ENCODE measurements at regions not wholly inside any gene's neighbourhood (a gene's known extent, or its start where the extent isn't known, plus 50 kb on each side); places are given as distances from the start of the nearest gene placed in this dataset.

DNA sequence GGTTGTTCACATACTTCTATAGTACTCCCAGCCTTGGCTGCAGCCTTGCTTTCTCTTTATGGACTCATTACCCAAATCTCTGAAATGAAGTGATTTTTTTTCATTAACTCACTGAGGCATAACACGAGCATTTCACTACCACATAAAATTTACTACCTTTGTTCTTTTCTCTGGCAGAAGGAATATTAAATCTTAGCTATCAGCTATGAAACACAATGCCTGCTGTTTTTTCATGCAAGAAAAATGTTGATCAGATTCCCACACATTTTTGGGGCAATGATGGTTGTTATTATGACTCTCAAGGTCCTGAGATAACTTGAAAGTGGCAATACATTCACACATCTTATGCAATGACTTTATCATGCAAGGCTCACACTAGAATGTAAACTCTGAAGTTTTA lies 225.3 kb upstream of the ATP2B1 start:
- no peak overlapping the region for H2AFZ ChIP-seq (ENCODE audit: low read depth, low read length)
- H3K9me3 ChIP-seq (ENCODE audit: insufficient read depth, low read depth, low read length) = no peaks in the 10 kb centered on the region
- no peaks in the 10 kb centered on the region for H4K20me1 ChIP-seq (ENCODE audit: insufficient read depth, low read length)
- no peaks in the 10 kb centered on the region for H3K4me1 ChIP-seq (ENCODE audit: insufficient read depth, low read length)
- H3K4me3 ChIP-seq (ENCODE audit: insufficient read depth, low read depth, low read length) = no peak overlapping the region
- no peaks in the 10 kb centered on the region for H3K36me3 Mint-ChIP-seq (ENCODE audit: low read depth, unreplicated experiment)
- H3K27me3 ChIP-seq (ENCODE audit: insufficient read depth, low read length) = no peaks in the 10 kb centered on the region
- TF ChIP-seq, protein P1, sequence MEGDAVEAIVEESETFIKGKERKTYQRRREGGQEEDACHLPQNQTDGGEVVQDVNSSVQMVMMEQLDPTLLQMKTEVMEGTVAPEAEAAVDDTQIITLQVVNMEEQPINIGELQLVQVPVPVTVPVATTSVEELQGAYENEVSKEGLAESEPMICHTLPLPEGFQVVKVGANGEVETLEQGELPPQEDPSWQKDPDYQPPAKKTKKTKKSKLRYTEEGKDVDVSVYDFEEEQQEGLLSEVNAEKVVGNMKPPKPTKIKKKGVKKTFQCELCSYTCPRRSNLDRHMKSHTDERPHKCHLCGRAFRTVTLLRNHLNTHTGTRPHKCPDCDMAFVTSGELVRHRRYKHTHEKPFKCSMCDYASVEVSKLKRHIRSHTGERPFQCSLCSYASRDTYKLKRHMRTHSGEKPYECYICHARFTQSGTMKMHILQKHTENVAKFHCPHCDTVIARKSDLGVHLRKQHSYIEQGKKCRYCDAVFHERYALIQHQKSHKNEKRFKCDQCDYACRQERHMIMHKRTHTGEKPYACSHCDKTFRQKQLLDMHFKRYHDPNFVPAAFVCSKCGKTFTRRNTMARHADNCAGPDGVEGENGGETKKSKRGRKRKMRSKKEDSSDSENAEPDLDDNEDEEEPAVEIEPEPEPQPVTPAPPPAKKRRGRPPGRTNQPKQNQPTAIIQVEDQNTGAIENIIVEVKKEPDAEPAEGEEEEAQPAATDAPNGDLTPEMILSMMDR (IDR thresholded peaks at IDR 0.05; ENCODE audit: insufficient read depth, low read depth, low read length) = no peak
- no peak for TF ChIP-seq EZH2 (IDR thresholded peaks at IDR 0.05; ENCODE audit: insufficient read depth, low read length)
- no peak overlapping the region for H3K4me3 Mint-ChIP-seq (ENCODE audit: unreplicated experiment)
- FAIRE-seq (peak; percentile 43), DNase-seq (ENCODE audit: low read depth) (peak; percentile 72)
- H3K27me3 Mint-ChIP-seq (ENCODE audit: low read depth, unreplicated experiment) = no peaks in the 10 kb centered on the region
- peaks cover 3% of the 10 kb centered on the region for H3K4me1 Mint-ChIP-seq (ENCODE audit: low read depth, unreplicated experiment)
- H3K36me3 ChIP-seq (ENCODE audit: insufficient read depth, low read length) = no peaks in the 10 kb centered on the region
- H3K9me3 Mint-ChIP-seq (ENCODE audit: unreplicated experiment) = no peaks in the 10 kb centered on the region
- H3K27ac Mint-ChIP-seq (ENCODE audit: unreplicated experiment) = no peak overlapping the region
- H3K9ac ChIP-seq (ENCODE audit: low read length) = no peak overlapping the region
- no peaks in the 10 kb centered on the region for H3K79me2 ChIP-seq (ENCODE audit: insufficient read depth, low read length)
- H3K4me2 ChIP-seq (ENCODE audit: low read length) = no peak overlapping the region
- H3K27ac ChIP-seq (ENCODE audit: low read depth, low read length) = no peak overlapping the region

DNA sequence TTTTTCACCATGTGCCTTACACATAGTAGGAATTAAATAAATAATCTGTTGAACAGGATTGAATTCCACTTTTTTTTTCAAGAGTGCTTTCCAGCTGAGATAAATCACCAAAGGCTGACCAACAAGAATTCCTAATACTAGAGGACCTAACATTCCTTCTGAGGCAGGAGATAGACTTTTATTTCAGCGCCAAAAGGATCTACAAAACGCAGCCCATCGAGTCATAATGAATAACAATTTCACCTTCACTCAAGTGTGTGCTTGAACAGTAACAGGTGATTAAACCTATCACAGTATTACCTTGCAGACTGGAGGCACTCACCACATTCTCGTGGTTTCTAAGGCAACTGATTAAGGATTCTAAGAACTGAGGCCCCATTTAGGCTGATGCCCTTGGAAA lies 224.3 kb upstream of the ATP2B1 start:
- no peaks in the 10 kb centered on the region for H3K36me3 Mint-ChIP-seq (ENCODE audit: low read depth, unreplicated experiment)
- H3K27me3 Mint-ChIP-seq (ENCODE audit: low read depth, unreplicated experiment) = no peaks in the 10 kb centered on the region
- no peak overlapping the region for H2AFZ ChIP-seq (ENCODE audit: low read depth, low read length)

DNA sequence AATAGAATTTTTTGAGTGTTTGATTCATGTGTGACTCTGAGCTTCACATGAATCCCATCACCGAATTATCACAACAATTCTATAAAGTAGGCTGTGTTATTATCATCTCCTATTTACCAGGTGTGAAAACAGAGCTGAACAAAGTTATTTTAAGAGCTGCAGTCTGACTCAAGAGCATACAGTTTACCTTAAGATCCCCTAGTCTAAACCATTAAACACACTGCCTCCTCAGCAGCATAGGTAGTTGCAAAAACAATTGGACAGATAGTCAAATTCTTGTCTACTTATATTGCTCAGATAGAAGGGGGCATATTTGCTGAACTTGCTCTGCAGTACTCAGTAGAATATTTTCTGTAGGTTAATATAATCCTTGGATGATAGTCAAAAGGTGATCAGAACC lies 219.8 kb upstream of the ATP2B1 start:
- Histone ChIP-seq H3K4me2 (ENCODE audit: low read length) (no peak overlapping the region), H3K79me2 (ENCODE audit: insufficient read depth, low read length) (no peaks in the 10 kb centered on the region), H2AFZ (ENCODE audit: low read depth, low read length) (no peak overlapping the region), H3K27me3 (ENCODE audit: insufficient read depth, low read length) (no peaks in the 10 kb centered on the region), H3K36me3 (ENCODE audit: insufficient read depth, low read length) (no peaks in the 10 kb centered on the region), H4K20me1 (ENCODE audit: insufficient read depth, low read length) (no peaks in the 10 kb centered on the region), H3K27ac (ENCODE audit: low read depth, low read length) (no peak overlapping the region), H3K4me3 (ENCODE audit: insufficient read depth, low read depth, low read length) (no peak overlapping the region), H3K4me1 (ENCODE audit: insufficient read depth, low read length) (no peaks in the 10 kb centered on the region), H3K9me3 (ENCODE audit: insufficient read depth, low read depth, low read length) (no peaks in the 10 kb centered on the region), H3K9ac (ENCODE audit: low read length) (no peak overlapping the region)
- Mint-ChIP-seq H3K4me3 (ENCODE audit: unreplicated experiment) (no peak overlapping the region), H3K27ac (ENCODE audit: unreplicated experiment) (no peak overlapping the region), H3K36me3 (ENCODE audit: low read depth, unreplicated experiment) (no peaks in the 10 kb centered on the region), H3K27me3 (ENCODE audit: low read depth, unreplicated experiment) (no peaks in the 10 kb centered on the region), H3K4me1 (ENCODE audit: low read depth, unreplicated experiment) (peaks cover 3% of the 10 kb centered on the region), H3K9me3 (ENCODE audit: unreplicated experiment) (no peaks in the 10 kb centered on the region)
- DNase-seq (ENCODE audit: low read depth) (no peak), FAIRE-seq (peak; percentile 56)
- TF ChIP-seq, protein P1 (IDR thresholded peaks at IDR 0.05; ENCODE audit: insufficient read depth, low read depth, low read length) = no peak
- no peak for TF ChIP-seq EZH2 (IDR thresholded peaks at IDR 0.05; ENCODE audit: insufficient read depth, low read length)

More for the DNA sequence above, 224.3 kb upstream of the ATP2B1 start:
- FAIRE-seq = no peak
- Histone ChIP-seq H3K79me2 (ENCODE audit: insufficient read depth, low read length) (no peaks in the 10 kb centered on the region), H3K9ac (ENCODE audit: low read length) (no peak overlapping the region), H3K9me3 (ENCODE audit: insufficient read depth, low read depth, low read length) (no peaks in the 10 kb centered on the region), H3K27me3 (ENCODE audit: insufficient read depth, low read length) (no peaks in the 10 kb centered on the region), H3K36me3 (ENCODE audit: insufficient read depth, low read length) (no peaks in the 10 kb centered on the region), H3K4me1 (ENCODE audit: insufficient read depth, low read length) (no peaks in the 10 kb centered on the region), H3K27ac (ENCODE audit: low read depth, low read length) (no peak overlapping the region), H3K4me3 (ENCODE audit: insufficient read depth, low read depth, low read length) (no peak overlapping the region), H4K20me1 (ENCODE audit: insufficient read depth, low read length) (no peaks in the 10 kb centered on the region), H3K4me2 (ENCODE audit: low read length) (no peak overlapping the region)
- Mint-ChIP-seq H3K27ac (ENCODE audit: unreplicated experiment) (no peak overlapping the region), H3K4me1 (ENCODE audit: low read depth, unreplicated experiment) (peaks cover 3% of the 10 kb centered on the region), H3K9me3 (ENCODE audit: unreplicated experiment) (no peaks in the 10 kb centered on the region), H3K4me3 (ENCODE audit: unreplicated experiment) (no peak overlapping the region)
- peak; percentile 54 for DNase-seq (ENCODE audit: low read depth)
- TF ChIP-seq, protein P1 (IDR thresholded peaks at IDR 0.05; ENCODE audit: insufficient read depth, low read depth, low read length) = no peak
- TF ChIP-seq EZH2 (IDR thresholded peaks at IDR 0.05; ENCODE audit: insufficient read depth, low read length) = no peak
